ENCODE measurements at regions not wholly inside any gene's neighbourhood (a gene's known extent, or its start where the extent isn't known, plus 50 kb on each side); places are given as distances from the start of the nearest gene placed in this dataset.

DNA sequence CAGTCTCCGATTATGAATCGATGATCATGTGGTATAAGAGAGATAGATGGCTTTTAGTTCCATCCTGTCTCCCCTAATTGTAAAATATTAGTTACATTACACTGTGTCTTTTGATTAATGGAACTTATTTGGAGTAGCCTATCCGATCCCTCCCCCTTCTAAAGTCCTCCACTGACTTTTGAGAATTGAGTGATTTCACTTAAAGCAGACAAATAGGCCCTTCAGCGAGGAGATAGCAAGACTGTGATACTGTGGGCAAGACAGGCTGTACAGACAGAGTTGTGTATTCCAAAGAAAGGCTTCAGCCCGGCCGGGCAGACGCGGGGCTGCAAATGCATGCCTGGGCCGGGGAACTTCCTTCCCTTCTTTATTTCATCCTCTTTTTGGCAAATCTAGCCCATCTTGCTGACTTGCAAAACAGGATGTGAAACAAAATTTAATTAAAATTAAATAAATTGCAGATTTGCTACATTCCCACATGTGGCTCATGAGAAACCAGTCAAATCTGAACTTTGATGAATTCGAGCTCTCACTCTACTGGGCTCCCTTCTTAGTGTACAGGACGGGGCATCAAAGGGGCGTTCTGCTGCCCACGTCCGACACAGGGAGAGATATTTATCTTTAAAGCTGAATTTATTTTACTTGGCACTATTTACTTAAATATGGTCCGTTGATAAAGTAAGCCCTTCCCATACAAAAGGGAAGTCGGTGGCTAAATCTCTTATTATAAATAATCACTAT, 314.8 kb downstream of the ZNF536 start:
- Histone ChIP-seq H3K27me3 (peaks cover 0 to 24% (median 0%) of the 10 kb centered on the region in 4 donors), H3K27ac (no peak overlapping the region), H3K4me1 (no peaks in the 10 kb centered on the region), H3K36me3 (no peaks in the 10 kb centered on the region), H3K4me3 (no peak overlapping the region), H3K9me3 (no peaks in the 10 kb centered on the region)
- FAIRE-seq (no peak), DNase-seq (no peak), ATAC-seq (no peak)
- intact Hi-C loops (cut with DNase I), result loop anchor here in 2 of 3 donors (10.0 kb wide), 2 partner anchors 668 to 1538 kb away; no protein-coding TSS in a partner anchor
- TF ChIP-seq, protein P1, sequence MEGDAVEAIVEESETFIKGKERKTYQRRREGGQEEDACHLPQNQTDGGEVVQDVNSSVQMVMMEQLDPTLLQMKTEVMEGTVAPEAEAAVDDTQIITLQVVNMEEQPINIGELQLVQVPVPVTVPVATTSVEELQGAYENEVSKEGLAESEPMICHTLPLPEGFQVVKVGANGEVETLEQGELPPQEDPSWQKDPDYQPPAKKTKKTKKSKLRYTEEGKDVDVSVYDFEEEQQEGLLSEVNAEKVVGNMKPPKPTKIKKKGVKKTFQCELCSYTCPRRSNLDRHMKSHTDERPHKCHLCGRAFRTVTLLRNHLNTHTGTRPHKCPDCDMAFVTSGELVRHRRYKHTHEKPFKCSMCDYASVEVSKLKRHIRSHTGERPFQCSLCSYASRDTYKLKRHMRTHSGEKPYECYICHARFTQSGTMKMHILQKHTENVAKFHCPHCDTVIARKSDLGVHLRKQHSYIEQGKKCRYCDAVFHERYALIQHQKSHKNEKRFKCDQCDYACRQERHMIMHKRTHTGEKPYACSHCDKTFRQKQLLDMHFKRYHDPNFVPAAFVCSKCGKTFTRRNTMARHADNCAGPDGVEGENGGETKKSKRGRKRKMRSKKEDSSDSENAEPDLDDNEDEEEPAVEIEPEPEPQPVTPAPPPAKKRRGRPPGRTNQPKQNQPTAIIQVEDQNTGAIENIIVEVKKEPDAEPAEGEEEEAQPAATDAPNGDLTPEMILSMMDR (IDR thresholded peaks at IDR 0.05), result no peak
- WGBS, 2 donors, result 38 to 39% methylated on average over 16 of the region's 16 CpGs

DNA sequence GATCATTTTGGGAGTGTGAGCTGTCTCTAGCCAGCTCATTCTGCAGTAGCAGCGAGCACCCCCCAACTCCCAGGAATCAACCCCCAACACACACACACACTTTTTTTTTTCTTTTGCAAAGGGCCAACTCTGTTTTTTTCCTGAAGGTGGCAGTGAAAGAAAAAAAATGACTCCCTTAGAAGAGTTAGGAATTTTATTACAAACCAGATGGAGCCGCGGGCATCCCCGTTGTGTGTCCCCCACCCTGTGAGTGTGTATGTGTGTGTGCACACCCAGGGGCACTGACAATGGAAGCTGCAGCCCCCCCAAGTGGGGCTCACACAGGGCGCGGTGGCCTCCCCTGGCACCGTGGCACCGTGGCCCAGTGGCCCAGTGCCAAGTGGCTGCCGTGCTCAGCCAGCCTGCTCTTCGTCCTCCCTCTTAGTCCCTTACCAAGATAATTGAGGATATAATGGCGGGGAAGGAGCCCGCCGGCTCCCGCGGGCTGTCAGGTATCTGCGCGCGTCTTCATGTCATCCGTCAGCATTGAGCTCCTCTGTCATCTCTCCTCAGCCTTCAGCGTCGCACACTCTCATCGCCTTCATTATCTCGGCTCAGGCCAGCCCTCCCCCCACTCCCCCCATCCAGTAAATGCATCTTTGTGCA, 314.1 kb downstream of the ZNF536 start:
- Histone ChIP-seq H3K27ac (no peak overlapping the region), H3K4me3 (no peak overlapping the region), H3K27me3 (peaks cover 0 to 23% (median 0%) of the 10 kb centered on the region in 4 donors), H3K36me3 (no peaks in the 10 kb centered on the region), H3K9me3 (no peaks in the 10 kb centered on the region), H3K4me1 (no peaks in the 10 kb centered on the region)
- no peak for FAIRE-seq
- TF ChIP-seq, protein P1 (IDR thresholded peaks at IDR 0.05), result no peak
- intact Hi-C loops (cut with DNase I), result loop anchor here in 2 of 3 donors (10.0 kb wide), 2 partner anchors 669 to 1539 kb away; no protein-coding TSS in a partner anchor
- no peak for DNase-seq
- ATAC-seq, result no peak
- 52 to 59% methylated on average over 23 of the region's 23 CpGs for WGBS, 2 donors

DNA sequence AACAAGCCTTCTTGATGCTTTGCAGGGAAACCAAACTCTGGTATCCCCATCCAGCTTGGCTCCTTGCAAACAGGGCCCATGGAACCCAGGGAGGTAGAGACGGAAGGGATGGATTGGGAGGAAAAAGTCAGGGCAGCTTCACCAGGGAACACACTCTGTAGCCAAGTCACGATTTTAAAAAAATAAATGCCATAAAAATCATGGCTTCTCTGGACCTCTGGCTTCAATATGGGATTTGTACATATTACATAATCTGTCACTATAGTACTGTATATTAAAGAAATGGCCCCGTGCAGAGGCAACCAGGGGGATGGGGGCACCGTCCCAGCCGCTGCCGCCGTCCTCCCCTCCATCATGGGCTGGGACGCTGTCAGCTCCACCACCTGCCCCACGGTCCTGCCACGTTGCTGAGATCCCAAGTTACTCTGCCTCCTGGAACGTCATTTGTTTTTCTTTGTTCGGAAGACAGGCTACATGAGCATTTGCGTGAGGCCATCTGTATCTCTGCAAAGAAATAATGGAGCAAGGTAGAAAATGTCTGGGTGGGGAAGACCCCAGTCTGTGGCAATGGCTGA, 313.3 kb downstream of the ZNF536 start:
- H3K9me3 ChIP-seq, result no peaks in the 10 kb centered on the region
- WGBS, 2 donors, result 50 to 64% methylated on average over 13 of the region's 13 CpGs
- DNase-seq, result no peak
- H3K27me3 ChIP-seq, result peaks cover 0 to 16% (median 0%) of the 10 kb centered on the region in 4 donors
- H3K36me3 ChIP-seq, result no peaks in the 10 kb centered on the region
- H3K4me3 ChIP-seq, result no peak overlapping the region
- TF ChIP-seq, protein P1 (IDR thresholded peaks at IDR 0.05), result no peak
- intact Hi-C loops (cut with DNase I), result loop anchor here in 2 of 3 donors (10.0 kb wide), 2 partner anchors 669 to 1539 kb away; no protein-coding TSS in a partner anchor
- no peaks in the 10 kb centered on the region for H3K4me1 ChIP-seq
- no peak for FAIRE-seq
- no peak for ATAC-seq
- H3K27ac ChIP-seq, result no peak overlapping the region

- 57 to 65% methylated on average over 10 of the region's 10 CpGs for WGBS, 2 donors
- DNase-seq (no peak), ATAC-seq (no peak), FAIRE-seq (no peak)
- intact Hi-C loops (cut with DNase I), result loop anchor here in 2 of 3 donors (10.0 kb wide), 2 partner anchors 670 to 1540 kb away; no protein-coding TSS in a partner anchor
- H3K36me3 ChIP-seq, result no peaks in the 10 kb centered on the region
- no peak overlapping the region for H3K27ac ChIP-seq
- H3K9me3 ChIP-seq, result no peaks in the 10 kb centered on the region
- H3K4me1 ChIP-seq, result no peaks in the 10 kb centered on the region
- TF ChIP-seq, protein P1 (IDR thresholded peaks at IDR 0.05), result no peak
- H3K27me3 ChIP-seq, result peaks cover 0 to 14% (median 0%) of the 10 kb centered on the region in 4 donors
- H3K4me3 ChIP-seq, result no peak overlapping the region
Measured at GRCh38 chr19:30684613-30685012, 312.4 kb downstream of the ZNF536 start.
